ENCODE measurements at regions not wholly inside any gene's neighbourhood (a gene's known extent, or its start where the extent isn't known, plus 50 kb on each side); places are given as distances from the start of the nearest gene placed in this dataset.

DNA sequence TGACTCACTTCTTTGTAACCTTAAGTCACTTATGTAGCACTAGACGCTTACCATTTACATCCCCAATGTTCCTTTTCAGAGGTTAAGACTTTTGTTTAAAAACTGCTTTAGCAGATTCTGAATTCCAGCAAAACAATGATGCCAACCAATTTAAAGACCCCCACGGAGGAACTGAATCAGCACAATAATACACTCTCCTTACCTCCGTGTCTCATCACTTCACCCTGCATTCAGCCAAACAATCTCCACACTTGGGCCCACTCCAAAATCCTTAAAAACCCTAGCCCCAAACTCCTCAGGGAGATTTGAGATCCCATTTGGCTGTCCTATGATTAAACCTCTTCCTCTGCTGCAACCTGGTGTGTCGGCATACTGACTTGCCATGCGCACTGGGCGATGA, 153.9 kb downstream of the B3GNT2 start:
- Mint-ChIP-seq H3K36me3 (ENCODE audit: insufficient read depth in 2 of 2) (no peaks in the 10 kb centered on the region), H3K4me1 (ENCODE audit: low read depth) (peaks cover 2% of the 10 kb centered on the region)
- no peak for ATAC-seq (replicated peaks in 1 of 2)

GRCh38 chr2:62348700-62349099, 152.8 kb downstream of the B3GNT2 start:
- no peaks in the 10 kb centered on the region for H3K36me3 Mint-ChIP-seq (ENCODE audit: insufficient read depth in 2 of 2)
- DNase-seq (no peak), ATAC-seq (replicated peaks in 1 of 2) (no peak)
- H3K4me3 Mint-ChIP-seq, result no peak overlapping the region
- H3K9me3 Mint-ChIP-seq, result peaks cover 0 to 3% of the 10 kb centered on the region in 2 donors
- no peak overlapping the region for H3K27ac Mint-ChIP-seq
- H3K4me1 Mint-ChIP-seq (ENCODE audit: low read depth), result peaks cover 10% of the 10 kb centered on the region
- H3K27me3 Mint-ChIP-seq (ENCODE audit: low read depth), result no peaks in the 10 kb centered on the region

More for the DNA sequence above, 153.9 kb downstream of the B3GNT2 start:
- H3K27me3 Mint-ChIP-seq (ENCODE audit: low read depth), result no peaks in the 10 kb centered on the region
- no peak overlapping the region for H3K27ac Mint-ChIP-seq
- DNase-seq, result no peak
- H3K4me3 Mint-ChIP-seq, result no peak overlapping the region
- peaks cover 0 to 3% of the 10 kb centered on the region in 2 donors for H3K9me3 Mint-ChIP-seq

GRCh38 chr2:62347563-62348270, 151.8 kb downstream of the B3GNT2 start:
- Mint-ChIP-seq H3K4me1 (ENCODE audit: low read depth) (peaks cover 10% of the 10 kb centered on the region), H3K27ac (no peak overlapping the region)

GRCh38 chr2:62344472-62344871, 148.6 kb downstream of the B3GNT2 start:
- H3K27ac Mint-ChIP-seq, result peak overlapping the region; percentile 42
- H3K4me1 Mint-ChIP-seq (ENCODE audit: low read depth), result peaks cover 10% of the 10 kb centered on the region
- peak overlapping the region in 1 of 2 donors; percentile 5 for H3K4me3 Mint-ChIP-seq
- no peaks in the 10 kb centered on the region for H3K36me3 Mint-ChIP-seq (ENCODE audit: insufficient read depth in 2 of 2)
- ATAC-seq (replicated peaks in 1 of 2), result peak; percentile 97 to 98
- no peaks in the 10 kb centered on the region for H3K27me3 Mint-ChIP-seq (ENCODE audit: low read depth)
- H3K9me3 Mint-ChIP-seq, result peaks cover 0 to 3% of the 10 kb centered on the region in 2 donors
- peak; percentile 13 to 17 for DNase-seq

More at GRCh38 chr2:62347563-62348270, 151.8 kb downstream of the B3GNT2 start:
- H3K9me3 Mint-ChIP-seq, result peaks cover 0 to 3% of the 10 kb centered on the region in 2 donors
- H3K36me3 Mint-ChIP-seq (ENCODE audit: insufficient read depth in 2 of 2), result no peaks in the 10 kb centered on the region
- H3K27me3 Mint-ChIP-seq (ENCODE audit: low read depth), result no peaks in the 10 kb centered on the region
- no peak for ATAC-seq (replicated peaks in 1 of 2)
- H3K4me3 Mint-ChIP-seq, result no peak overlapping the region
- no peak for DNase-seq

GRCh38 chr2:62343636-62344337, 147.9 kb downstream of the B3GNT2 start:
- peaks cover 10% of the 10 kb centered on the region for H3K4me1 Mint-ChIP-seq (ENCODE audit: low read depth)
- H3K27ac Mint-ChIP-seq, result no peak overlapping the region
- H3K4me3 Mint-ChIP-seq, result no peak overlapping the region
- peaks cover 0 to 3% of the 10 kb centered on the region in 2 donors for H3K9me3 Mint-ChIP-seq
- no peaks in the 10 kb centered on the region for H3K27me3 Mint-ChIP-seq (ENCODE audit: low read depth)
- DNase-seq (no peak), ATAC-seq (replicated peaks in 1 of 2) (no peak)
- H3K36me3 Mint-ChIP-seq (ENCODE audit: insufficient read depth in 2 of 2), result no peaks in the 10 kb centered on the region

DNA sequence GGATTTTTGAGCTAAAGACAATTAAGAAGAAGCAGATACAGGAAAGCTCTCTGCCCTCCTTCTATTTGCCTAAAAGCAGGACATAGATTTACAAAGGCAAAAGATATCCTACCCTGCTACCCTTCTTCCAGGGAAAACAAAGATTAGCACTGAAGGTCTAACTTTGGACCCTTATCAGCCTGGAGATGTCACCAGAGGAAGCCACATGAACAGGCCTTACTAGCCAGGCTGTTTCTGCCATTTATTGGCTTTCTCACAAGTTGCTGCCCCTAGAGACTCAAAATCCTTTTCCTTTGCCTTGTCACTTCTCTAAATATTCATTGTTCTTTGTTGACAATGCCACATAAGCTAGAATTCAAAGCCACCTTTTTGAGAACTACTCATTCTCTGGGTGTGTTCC, 147.3 kb downstream of the B3GNT2 start:
- no peak overlapping the region for H3K27ac Mint-ChIP-seq
- peaks cover 10% of the 10 kb centered on the region for H3K4me1 Mint-ChIP-seq (ENCODE audit: low read depth)

DNA sequence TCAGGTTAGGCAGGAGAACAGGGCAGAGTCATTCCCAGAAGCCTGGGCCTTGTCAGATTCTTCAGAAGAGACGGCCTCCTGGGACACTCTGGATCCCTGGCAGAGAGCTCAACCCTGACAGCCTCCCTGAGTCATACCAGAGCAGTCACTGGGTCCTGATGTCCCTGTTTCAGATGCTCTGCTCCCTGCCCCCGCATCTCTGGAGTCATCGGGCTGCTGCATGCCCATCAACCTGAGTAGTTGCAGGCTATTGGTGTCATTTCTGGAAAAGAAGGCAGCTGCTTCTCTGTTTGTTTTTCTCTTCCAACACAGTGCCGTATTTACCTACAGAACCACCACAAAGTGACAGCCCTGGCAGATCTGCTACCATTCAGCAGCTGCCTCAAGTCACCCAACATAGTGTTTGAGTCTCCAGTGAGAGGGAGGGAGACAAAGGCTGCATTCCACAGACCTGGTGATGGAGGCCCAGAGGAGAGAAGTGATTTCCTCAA, 145.1 kb downstream of the B3GNT2 start:
- peak; percentile 4 to 17 for DNase-seq
- peaks cover 10% of the 10 kb centered on the region for H3K4me1 Mint-ChIP-seq (ENCODE audit: low read depth)
- H3K27ac Mint-ChIP-seq, result no peak overlapping the region
- peak in 1 of 2 donors; percentile 71 for ATAC-seq (replicated peaks in 1 of 2)
- no peak overlapping the region for H3K4me3 Mint-ChIP-seq
- no peaks in the 10 kb centered on the region for H3K9me3 Mint-ChIP-seq
- no peaks in the 10 kb centered on the region for H3K36me3 Mint-ChIP-seq (ENCODE audit: insufficient read depth in 2 of 2)
- no peaks in the 10 kb centered on the region for H3K27me3 Mint-ChIP-seq (ENCODE audit: low read depth)

More for the DNA sequence above, 147.3 kb downstream of the B3GNT2 start:
- peaks cover 0 to 3% of the 10 kb centered on the region in 2 donors for H3K9me3 Mint-ChIP-seq
- no peak overlapping the region for H3K4me3 Mint-ChIP-seq
- DNase-seq (no peak), ATAC-seq (replicated peaks in 1 of 2) (no peak)
- H3K27me3 Mint-ChIP-seq (ENCODE audit: low read depth), result no peaks in the 10 kb centered on the region
- H3K36me3 Mint-ChIP-seq (ENCODE audit: insufficient read depth in 2 of 2), result no peaks in the 10 kb centered on the region

- no peak for DNase-seq
- no peaks in the 10 kb centered on the region for H3K9me3 Mint-ChIP-seq
- no peaks in the 10 kb centered on the region for H3K36me3 Mint-ChIP-seq (ENCODE audit: insufficient read depth in 2 of 2)
- no peak overlapping the region for H3K4me3 Mint-ChIP-seq
- ATAC-seq (replicated peaks in 1 of 2), result no peak
- no peak overlapping the region for H3K27ac Mint-ChIP-seq
- H3K27me3 Mint-ChIP-seq (ENCODE audit: low read depth), result no peaks in the 10 kb centered on the region
- H3K4me1 Mint-ChIP-seq (ENCODE audit: low read depth), result peaks cover 8% of the 10 kb centered on the region
These were observed 143.9 kb downstream of the B3GNT2 start for GRCh38 chr2:62339837-62340236.

- Mint-ChIP-seq H3K27me3 (ENCODE audit: low read depth) (no peaks in the 10 kb centered on the region), H3K27ac (no peak overlapping the region), H3K4me3 (no peak overlapping the region), H3K9me3 (no peaks in the 10 kb centered on the region), H3K4me1 (ENCODE audit: low read depth) (peaks cover 7% of the 10 kb centered on the region), H3K36me3 (ENCODE audit: insufficient read depth in 2 of 2) (no peaks in the 10 kb centered on the region)
- ATAC-seq (replicated peaks in 1 of 2), result no peak
- DNase-seq, result no peak
These were observed 143.5 kb downstream of the B3GNT2 start for GRCh38 chr2:62339413-62339812.

- ATAC-seq (replicated peaks in 1 of 2) (no peak), DNase-seq (no peak)
- Mint-ChIP-seq H3K36me3 (ENCODE audit: insufficient read depth in 2 of 2) (no peaks in the 10 kb centered on the region), H3K4me3 (no peak overlapping the region), H3K27me3 (ENCODE audit: low read depth) (no peaks in the 10 kb centered on the region), H3K4me1 (ENCODE audit: low read depth) (peaks cover 13% of the 10 kb centered on the region), H3K27ac (no peak overlapping the region), H3K9me3 (no peaks in the 10 kb centered on the region)
These were observed 142.2 kb downstream of the B3GNT2 start for GRCh38 chr2:62338111-62338510.

GRCh38 chr2:62337403-62337802, 141.5 kb downstream of the B3GNT2 start:
- Mint-ChIP-seq H3K27ac (no peak overlapping the region), H3K4me3 (no peak overlapping the region), H3K36me3 (ENCODE audit: insufficient read depth in 2 of 2) (no peaks in the 10 kb centered on the region), H3K27me3 (ENCODE audit: low read depth) (no peaks in the 10 kb centered on the region), H3K4me1 (ENCODE audit: low read depth) (peaks cover 16% of the 10 kb centered on the region), H3K9me3 (no peaks in the 10 kb centered on the region)
- ATAC-seq (replicated peaks in 1 of 2), result no peak
- no peak for DNase-seq

GRCh38 chr2:62335612-62336011, 139.7 kb downstream of the B3GNT2 start:
- Mint-ChIP-seq H3K9me3 (peaks cover 0 to under 1% of the 10 kb centered on the region in 2 donors), H3K4me3 (no peak overlapping the region), H3K27me3 (ENCODE audit: low read depth) (no peaks in the 10 kb centered on the region), H3K27ac (no peak overlapping the region), H3K4me1 (ENCODE audit: low read depth) (peaks cover 16% of the 10 kb centered on the region), H3K36me3 (ENCODE audit: insufficient read depth in 2 of 2) (no peaks in the 10 kb centered on the region)
- ATAC-seq (replicated peaks in 1 of 2) (no peak), DNase-seq (no peak)

GRCh38 chr2:62334440-62335058, 138.6 kb downstream of the B3GNT2 start:
- Mint-ChIP-seq H3K27ac (no peak overlapping the region), H3K36me3 (ENCODE audit: insufficient read depth in 2 of 2) (peaks cover 4 to 5% of the 10 kb centered on the region in 2 donors), H3K4me1 (ENCODE audit: low read depth) (peaks cover 16% of the 10 kb centered on the region), H3K27me3 (ENCODE audit: low read depth) (no peaks in the 10 kb centered on the region), H3K4me3 (no peak overlapping the region), H3K9me3 (peaks cover 3 to 5% of the 10 kb centered on the region in 2 donors)
- DNase-seq (no peak), ATAC-seq (replicated peaks in 1 of 2) (peak in 1 of 2 donors; percentile 29)

All from activated T-cell treated with anti-CD3 and anti-CD28 coated beads, Interleukin-2, amount 50 U/mL, for 72 hours (primary cell).